Umbilical cord (tissue), 1 donor: ENCODE measurements at regions not wholly inside any gene's neighbourhood (a gene's known extent, or its start where the extent isn't known, plus 50 kb on each side); places are given as distances from the start of the nearest gene placed in this dataset.
"Not testable (repeated sequence)": the region's sequence is repeated elsewhere in the genome, so short reads cannot be mapped to it uniquely, and the experiment has no call there.

ENCODE experiments used
- DNase-seq: peaks from one replicate; pipeline ENCODE4 v3.0.0-alpha.2; 2015; ENCODE audit warnings: low spot score

- DNase-seq = no peak
Observed at GRCh38 chr9:19937121-19937520, 148.3 kb upstream of the SLC24A2 start.

- no peak for DNase-seq
Observed at GRCh38 chr9:19936598-19936997, 147.8 kb upstream of the SLC24A2 start.

GRCh38 chr9:19935422-19935821 is 146.6 kb upstream of the SLC24A2 start:
- no peak for DNase-seq

GRCh38 chr9:19934301-19934871 is 145.5 kb upstream of the SLC24A2 start:
- DNase-seq = peak; percentile 32

GRCh38 chr9:19931098-19931890 is 142.5 kb upstream of the SLC24A2 start:
- DNase-seq = no peak

- DNase-seq = no peak
Observed at GRCh38 chr9:19927560-19927959, 138.7 kb upstream of the SLC24A2 start.

GRCh38 chr9:19926774-19927173 is 137.9 kb upstream of the SLC24A2 start:
- no peak for DNase-seq

- DNase-seq = peak; percentile 86
Observed at GRCh38 chr9:19925674-19926503, 137.1 kb upstream of the SLC24A2 start.

- no peak for DNase-seq
Observed at GRCh38 chr9:19924080-19924479, 135.2 kb upstream of the SLC24A2 start.

GRCh38 chr9:19922476-19923118 is 133.8 kb upstream of the SLC24A2 start:
- peak; percentile 92 for DNase-seq

- DNase-seq = no peak
Observed at GRCh38 chr9:19920401-19920800, 131.6 kb upstream of the SLC24A2 start.

- DNase-seq = no peak
Observed at GRCh38 chr9:19918630-19919029, 129.8 kb upstream of the SLC24A2 start.

- DNase-seq = no peak
Observed at GRCh38 chr9:19914044-19914443, 125.2 kb upstream of the SLC24A2 start.

GRCh38 chr9:19913151-19913550 is 124.3 kb upstream of the SLC24A2 start:
- DNase-seq = no peak

GRCh38 chr9:19903076-19903475 is 114.2 kb upstream of the SLC24A2 start:
- no peak for DNase-seq

GRCh38 chr9:19901586-19901985 is 112.7 kb upstream of the SLC24A2 start:
- no peak for DNase-seq

GRCh38 chr9:19896161-19896560 is 107.3 kb upstream of the SLC24A2 start:
- no peak for DNase-seq

- not testable (repeated sequence) for DNase-seq
Observed at GRCh38 chr9:19895578-19895977, 106.7 kb upstream of the SLC24A2 start.

- DNase-seq = peak; percentile 71
Observed at GRCh38 chr9:19895006-19895405, 106.2 kb upstream of the SLC24A2 start.

- no peak for DNase-seq
Observed at GRCh38 chr9:19885608-19886007, 96.8 kb upstream of the SLC24A2 start.

- DNase-seq = no peak
Observed at GRCh38 chr9:19879062-19879461, 90.2 kb upstream of the SLC24A2 start.
